Thymus (tissue), 11 donors: ENCODE measurements at regions not wholly inside any gene's neighbourhood (a gene's known extent, or its start where the extent isn't known, plus 50 kb on each side); places are given as distances from the start of the nearest gene placed in this dataset.

Source experiments
- DNase-seq, 9 donors: peaks; one replicate each; pipeline ENCODE4 v3.0.0-alpha.2; 2013; ENCODE audit warnings: low spot score in 9 of 9, low read depth in 6 of 9, missing footprints in 1 of 9
- H3K27ac ChIP-seq, 2 donors: one replicate each; pipeline ENCODE4 v1.5.1; 2013; ENCODE audit warnings: control low read depth in 1 of 2, low read depth in 1 of 2, low read length in 1 of 2, mild to moderate bottlenecking in 1 of 2, moderate library complexity in 1 of 2
- H3K27me3 ChIP-seq, 2 donors: one replicate each; pipeline ENCODE4 v1.5.1; 2013; ENCODE audit warnings: low read length in 1 of 2; ENCODE audit not compliant: control insufficient read depth in 2 of 2, insufficient read depth in 1 of 2
- H3K36me3 ChIP-seq, 2 donors: one replicate each; pipeline ENCODE4 v1.5.1; 2013; ENCODE audit warnings: low read length in 1 of 2, mild to moderate bottlenecking in 1 of 2, moderate library complexity in 1 of 2; ENCODE audit not compliant: control insufficient read depth in 2 of 2, insufficient read depth in 2 of 2
- H3K4me1 ChIP-seq, 2 donors: one replicate each; pipeline ENCODE4 v1.5.1; 2013; ENCODE audit warnings: low read length in 2 of 2; ENCODE audit not compliant: control insufficient read depth in 2 of 2, insufficient read depth in 2 of 2
- H3K4me3 ChIP-seq, 2 donors: one replicate each; pipeline ENCODE4 v1.5.1; 2013; ENCODE audit warnings: low read length in 2 of 2, control low read depth in 1 of 2, mild to moderate bottlenecking in 1 of 2
- H3K9me3 ChIP-seq, 2 donors: one replicate each; pipeline ENCODE4 v1.5.1; 2013; ENCODE audit warnings: low read length in 1 of 2, mild to moderate bottlenecking in 1 of 2; ENCODE audit not compliant: control insufficient read depth in 2 of 2, insufficient read depth in 1 of 2
- WGBS: extraction: QIAGEN DNeasy Blood & Tissue Kit; methylation state at CpG from one replicate; pipeline ENCODE4 v1.1.7; 2013; 5-methylcytosine and 5-hydroxymethylcytosine counted together
- donor health status: healthy.

DNA sequence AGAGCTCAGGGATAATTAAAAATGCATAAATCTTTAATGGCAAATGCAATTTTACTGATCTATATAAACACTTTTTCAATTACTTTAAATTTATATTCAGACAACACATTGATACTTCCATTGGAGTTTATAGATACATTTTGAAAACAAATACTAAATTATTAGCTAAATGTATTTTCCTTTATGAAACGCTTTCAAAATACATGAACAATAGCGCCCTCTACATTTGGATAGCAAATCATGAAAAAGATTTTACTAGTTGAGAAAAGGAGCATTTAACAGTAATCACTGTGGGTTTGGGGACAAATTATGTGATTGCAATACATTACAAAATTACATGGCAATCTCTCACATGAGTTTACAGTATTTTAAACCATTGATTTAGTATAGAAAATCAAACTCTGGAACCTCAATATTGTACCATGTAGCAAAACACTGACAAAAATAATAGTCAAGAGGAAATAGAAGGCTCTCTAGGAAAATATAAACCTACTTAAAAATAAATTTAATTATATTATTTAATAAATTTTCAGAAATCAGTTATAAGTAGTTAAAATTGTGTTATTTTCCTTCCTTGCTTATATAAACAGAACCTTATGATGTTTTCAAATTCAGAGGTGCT lies 207.9 kb downstream of the ZIC1 start:
- Histone ChIP-seq H3K27me3 (no peaks in the 10 kb centered on the region), H3K27ac (no peak overlapping the region), H3K4me3 (no peak overlapping the region), H3K36me3 (no peaks in the 10 kb centered on the region), H3K4me1 (no peaks in the 10 kb centered on the region), H3K9me3 (no peaks in the 10 kb centered on the region)
- WGBS: 11% methylated on average over 2 of the region's 2 CpGs
- DNase-seq: no peak

DNA sequence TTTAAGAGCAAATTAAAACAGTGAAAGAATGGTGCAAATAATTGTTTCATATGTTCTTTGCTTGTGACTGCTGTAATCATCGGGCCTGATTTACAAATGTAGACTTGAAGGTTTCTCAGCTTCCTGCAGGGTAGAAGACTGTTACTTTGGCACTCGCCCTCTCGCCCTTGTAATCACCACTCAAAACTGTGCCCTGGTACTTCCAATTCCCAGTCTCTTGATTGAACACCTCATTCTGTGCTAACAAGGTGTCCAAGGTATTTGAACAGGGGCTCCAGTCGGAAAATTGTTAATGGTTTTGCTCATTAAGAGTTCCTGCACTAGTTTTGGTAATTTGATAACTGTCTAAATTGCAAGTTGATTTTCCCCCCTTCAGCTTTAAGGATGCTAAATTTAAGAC lies 209.5 kb downstream of the ZIC1 start:
- WGBS: 70% methylated on average over 4 of the region's 4 CpGs
- Histone ChIP-seq H3K36me3 (no peaks in the 10 kb centered on the region), H3K9me3 (no peaks in the 10 kb centered on the region), H3K4me3 (no peak overlapping the region), H3K27me3 (no peaks in the 10 kb centered on the region), H3K4me1 (no peaks in the 10 kb centered on the region), H3K27ac (no peak overlapping the region)
- no peak for DNase-seq

DNA sequence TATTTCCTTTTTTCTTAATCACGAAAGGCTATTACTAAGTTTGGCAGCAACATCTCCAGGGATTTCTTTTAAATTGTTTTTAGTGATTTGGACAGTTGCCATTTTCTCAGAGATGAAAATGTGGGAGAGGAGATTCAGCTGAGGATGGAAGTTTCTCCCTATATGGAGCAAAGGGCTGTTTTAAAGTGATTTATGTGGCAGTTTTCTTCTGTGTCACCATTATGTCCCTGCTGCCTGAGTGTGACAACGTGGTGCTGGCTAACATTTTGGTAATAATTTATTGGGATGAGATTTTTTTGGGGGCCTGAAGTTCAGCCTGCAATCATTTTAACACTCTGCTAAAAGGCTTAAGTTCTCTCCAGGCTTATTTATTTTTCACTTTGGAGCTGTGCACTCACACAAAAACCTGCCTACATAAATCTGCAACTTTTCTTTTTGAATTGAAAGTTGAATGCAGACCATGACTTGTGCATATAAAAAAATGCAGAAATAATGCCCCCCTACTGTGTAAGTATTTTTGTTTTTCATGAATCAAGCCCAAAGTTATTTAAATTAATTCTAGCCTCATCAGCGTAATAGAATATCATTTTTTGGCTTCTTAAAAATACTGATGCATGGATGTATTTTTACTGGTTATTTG lies 210.9 kb downstream of the ZIC1 start:
- 48% methylated on average over 3 of the region's 3 CpGs for WGBS
- Histone ChIP-seq H3K4me3 (no peak overlapping the region), H3K27ac (no peak overlapping the region), H3K36me3 (no peaks in the 10 kb centered on the region), H3K9me3 (no peaks in the 10 kb centered on the region), H3K4me1 (no peaks in the 10 kb centered on the region), H3K27me3 (no peaks in the 10 kb centered on the region)
- DNase-seq: no peak

DNA sequence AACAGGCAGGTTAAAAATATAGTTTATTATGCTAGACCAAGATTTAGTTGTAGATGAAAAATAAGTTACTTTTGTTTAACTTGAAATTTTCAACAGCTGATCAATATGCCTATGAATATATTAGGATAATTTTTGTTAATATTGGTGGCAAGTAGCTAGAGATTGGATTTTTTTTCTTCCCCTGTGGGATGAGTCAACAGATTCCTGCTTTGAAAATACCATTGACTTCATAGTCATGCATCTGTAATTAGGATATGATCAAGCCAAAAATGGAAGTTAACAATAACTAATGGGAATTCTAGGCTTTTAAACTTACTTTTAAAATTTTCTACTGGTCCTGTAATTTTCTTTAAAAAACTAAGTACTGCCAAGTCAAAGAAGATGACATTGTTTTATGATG lies 211.7 kb downstream of the ZIC1 start:
- Histone ChIP-seq H3K27ac (no peak overlapping the region), H3K4me1 (no peaks in the 10 kb centered on the region), H3K36me3 (no peaks in the 10 kb centered on the region), H3K9me3 (no peaks in the 10 kb centered on the region), H3K4me3 (no peak overlapping the region), H3K27me3 (no peaks in the 10 kb centered on the region)
- no peak for DNase-seq

DNA sequence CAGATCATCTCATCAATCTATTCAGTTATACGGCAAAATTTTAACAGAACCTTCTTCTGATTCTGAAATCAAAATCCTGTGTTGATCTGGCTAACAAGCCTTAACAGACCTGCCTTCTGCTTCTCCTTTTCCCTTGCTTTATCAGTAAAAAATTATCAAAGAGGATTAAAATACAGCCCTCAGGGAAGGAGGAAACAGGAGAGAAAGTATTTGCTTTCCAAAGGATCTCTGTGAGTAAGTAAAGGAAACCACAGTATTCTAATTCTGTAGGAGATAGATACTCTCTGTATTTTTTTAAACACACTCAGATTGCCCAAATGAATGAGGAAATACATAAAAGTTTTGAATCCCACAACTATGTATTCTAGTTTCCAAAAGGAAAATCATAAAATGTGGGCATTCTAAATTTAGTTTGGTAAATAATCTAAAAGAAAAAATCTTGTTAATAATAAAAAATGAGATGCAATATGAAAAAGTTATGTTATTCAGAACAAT lies 221.8 kb downstream of the ZIC1 start:
- H3K27ac ChIP-seq: no peak overlapping the region
- no peaks in the 10 kb centered on the region for H3K27me3 ChIP-seq
- 89% methylated on average over 1 of the region's 1 CpG for WGBS
- H3K4me3 ChIP-seq: no peak overlapping the region
- H3K9me3 ChIP-seq: peaks cover 0 to 4% of the 10 kb centered on the region in 2 donors
- H3K36me3 ChIP-seq: no peaks in the 10 kb centered on the region
- DNase-seq: no peak
- no peaks in the 10 kb centered on the region for H3K4me1 ChIP-seq

DNA sequence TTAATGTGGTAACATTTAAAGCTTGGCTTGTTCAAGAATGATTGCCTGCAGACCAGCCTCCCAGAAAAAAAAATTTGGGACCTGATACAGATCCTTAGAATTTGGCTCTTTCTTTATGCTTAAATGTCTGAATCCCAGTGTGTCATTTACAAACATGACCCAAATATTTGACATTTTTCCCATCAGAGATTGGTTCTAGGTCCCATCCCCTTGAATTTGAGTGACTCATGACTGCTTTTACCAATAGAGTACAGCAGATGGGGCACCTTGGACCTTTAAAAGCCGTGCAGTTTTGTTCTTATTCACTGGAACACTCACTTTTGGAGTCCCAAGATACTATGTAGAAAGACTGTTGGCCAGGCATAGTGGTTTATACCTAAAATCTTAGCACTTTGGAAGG lies 231.6 kb downstream of the ZIC1 start:
- H3K4me3 ChIP-seq: no peak overlapping the region
- no peaks in the 10 kb centered on the region for H3K9me3 ChIP-seq
- H3K27me3 ChIP-seq: no peaks in the 10 kb centered on the region
- H3K4me1 ChIP-seq: no peaks in the 10 kb centered on the region
- DNase-seq: no peak
- no peaks in the 10 kb centered on the region for H3K36me3 ChIP-seq
- 75% methylated on average over 1 of the region's 1 CpG for WGBS
- H3K27ac ChIP-seq: no peak overlapping the region

DNA sequence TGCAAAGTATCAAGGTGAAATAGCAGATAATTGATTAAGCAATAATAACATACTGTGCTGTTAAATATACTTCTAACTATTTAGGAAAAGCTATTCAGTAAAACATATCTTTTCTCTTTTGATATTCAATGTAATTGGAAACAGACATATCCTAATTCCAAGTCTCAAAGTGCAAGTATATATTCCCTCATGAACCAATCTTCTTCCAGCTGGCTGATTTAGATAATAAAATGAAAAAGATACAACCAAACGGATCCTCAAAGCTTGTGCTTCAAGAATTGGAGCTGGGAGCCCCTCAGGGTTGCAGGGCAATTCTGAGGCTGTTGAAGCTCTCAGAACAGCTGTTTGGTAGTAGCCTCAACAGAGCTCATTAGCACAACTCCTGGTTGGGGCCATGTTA lies 236.6 kb downstream of the ZIC1 start:
- no peak overlapping the region for H3K27ac ChIP-seq
- H3K9me3 ChIP-seq: no peaks in the 10 kb centered on the region
- no peak overlapping the region for H3K4me3 ChIP-seq
- no peaks in the 10 kb centered on the region for H3K27me3 ChIP-seq
- no peak for DNase-seq
- WGBS: 93% methylated on average over 1 of the region's 1 CpG
- H3K36me3 ChIP-seq: no peaks in the 10 kb centered on the region
- H3K4me1 ChIP-seq: no peaks in the 10 kb centered on the region

DNA sequence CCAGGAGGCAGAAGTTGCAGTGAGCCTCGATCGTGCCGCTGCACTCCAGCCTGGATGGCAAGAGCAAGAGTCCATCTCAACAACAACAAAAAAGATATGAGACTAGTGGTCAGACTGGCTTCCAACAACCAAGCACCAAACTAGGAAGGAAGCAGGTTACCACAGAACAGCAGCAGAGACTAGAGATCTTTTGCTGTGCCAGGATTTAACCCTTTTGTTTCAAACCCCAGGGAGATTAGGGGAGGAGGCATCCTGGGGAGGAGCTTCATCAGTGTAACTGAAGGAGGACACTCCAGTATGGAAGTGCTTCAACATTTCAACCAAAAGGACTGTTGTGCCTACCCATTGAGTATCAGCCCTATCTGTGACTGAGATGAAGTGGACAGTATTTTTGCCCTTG lies 240.3 kb downstream of the ZIC1 start:
- Histone ChIP-seq H3K36me3 (no peaks in the 10 kb centered on the region), H3K4me1 (no peaks in the 10 kb centered on the region), H3K4me3 (no peak overlapping the region), H3K9me3 (no peaks in the 10 kb centered on the region), H3K27ac (no peak overlapping the region), H3K27me3 (no peaks in the 10 kb centered on the region)
- DNase-seq: no peak
- WGBS: 96% methylated on average over 3 of the region's 3 CpGs

DNA sequence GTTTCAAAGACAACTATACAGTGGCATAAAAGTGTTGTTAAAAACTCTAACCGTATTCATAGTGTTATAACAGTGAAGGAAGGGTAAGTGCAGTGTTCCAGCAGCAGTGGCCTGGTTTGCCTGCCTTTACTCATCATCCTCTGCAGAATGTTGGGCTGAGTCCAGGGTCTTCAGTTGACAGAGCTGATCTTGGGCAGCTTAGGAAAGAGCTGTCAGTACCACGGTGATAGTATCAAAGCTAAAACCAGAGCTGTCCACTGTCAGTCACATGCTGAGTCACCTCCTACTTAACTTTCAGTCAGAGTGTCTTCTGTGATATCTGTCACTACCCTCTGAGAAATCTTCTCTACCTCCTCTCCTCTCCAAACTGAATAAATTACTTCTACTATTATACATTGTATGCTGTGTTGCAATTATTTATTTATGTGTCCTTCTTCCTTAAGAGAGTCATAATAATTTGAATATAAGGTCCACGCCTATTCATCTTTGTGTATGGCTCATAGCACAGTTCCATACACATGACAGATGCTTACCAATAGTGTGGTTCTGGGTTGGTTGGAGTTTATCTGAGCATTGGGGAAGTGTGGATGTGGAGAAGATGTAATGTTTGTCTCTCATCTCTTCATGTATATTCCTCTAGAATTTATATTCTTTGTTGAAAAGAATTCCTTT lies 242.1 kb downstream of the ZIC1 start:
- 84% methylated on average over 3 of the region's 3 CpGs for WGBS
- no peak overlapping the region for H3K4me3 ChIP-seq
- no peak overlapping the region for H3K27ac ChIP-seq
- DNase-seq: no peak
- no peaks in the 10 kb centered on the region for H3K27me3 ChIP-seq
- H3K9me3 ChIP-seq: no peaks in the 10 kb centered on the region
- no peaks in the 10 kb centered on the region for H3K4me1 ChIP-seq
- H3K36me3 ChIP-seq: no peaks in the 10 kb centered on the region
